Upper lobe of left lung (tissue), 4 donors: ENCODE measurements at regions not wholly inside any gene's neighbourhood (a gene's known extent, or its start where the extent isn't known, plus 50 kb on each side); places are given as distances from the start of the nearest gene placed in this dataset.

Experiments used
- CTCF ChIP-seq, 6 experiments: fragments of 450-650 bp in 4 of 6; fragments of 200-600 bp in 2 of 6; sonication (generic) in 2 of 6; IDR thresholded peaks; one replicate each; pipeline ENCODE4 v1.5.1; 2016 to 2019; ENCODE audit warnings: antibody characterized with exemption in 6 of 6
- EP300 ChIP-seq, 4 donors: sonication (generic); formaldehyde crosslinking; IDR thresholded peaks; one replicate each; pipeline ENCODE4 v1.5.1; 2017; ENCODE audit warnings: antibody characterized with exemption in 4 of 4, control low read depth in 2 of 4
- POLR2A ChIP-seq, 4 donors: fragments of 450-650 bp; IDR thresholded peaks; one replicate each; pipeline ENCODE4 v1.5.1; 2016 to 2017; ENCODE audit warnings: antibody characterized with exemption in 4 of 4, mild to moderate bottlenecking in 2 of 4

DNA sequence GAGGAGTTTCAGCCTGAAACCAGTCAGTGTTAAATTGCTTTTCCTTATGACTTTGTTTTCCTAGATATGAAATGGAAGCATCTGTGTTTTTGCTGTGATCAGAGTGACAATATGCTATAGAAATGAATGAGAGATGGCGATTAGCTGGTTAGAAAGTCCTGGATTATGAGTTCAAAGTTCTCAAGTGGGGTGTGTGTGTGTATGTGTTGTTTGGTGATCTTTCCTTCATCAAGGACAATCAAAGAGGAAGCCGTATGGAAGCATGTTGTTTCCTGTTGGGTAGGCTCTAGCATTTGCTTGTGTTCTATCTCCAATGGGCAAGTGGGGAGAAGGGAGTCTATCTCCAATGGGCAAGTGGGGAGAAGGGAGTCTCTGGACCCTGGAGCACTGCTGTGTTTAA lies 64.0 kb upstream of the STX18 start:
- no peak for TF ChIP-seq CTCF (IDR thresholded peaks at IDR 0.05)
- TF ChIP-seq POLR2A (IDR thresholded peaks at IDR 0.05), result no peak
- no peak for TF ChIP-seq EP300 (IDR thresholded peaks at IDR 0.05)
